Keratinocyte (primary cell): ENCODE measurements at regions not wholly inside any gene's neighbourhood (a gene's known extent, or its start where the extent isn't known, plus 50 kb on each side); places are given as distances from the start of the nearest gene placed in this dataset.

Experiments used
- EZH2 ChIP-seq: IDR thresholded peaks from one replicate; pipeline ENCODE4 v1.6.1; 2012; ENCODE audit warnings: inconsistent platforms, mild to moderate bottlenecking, low read length, moderate library complexity
- TF ChIP-seq, protein P1 (sequence below), 3 experiments: IDR thresholded peaks in 1 of 3; conservative IDR thresholded peaks in 1 of 3; optimal IDR thresholded peaks in 1 of 3; 2 replicates in 2 of 3; 3 replicates in 1 of 3; pipeline versions ENCODE3 to v1.5.1; 2011; ENCODE audit warnings: low read length in 3 of 3, mild to moderate bottlenecking in 3 of 3, moderate library complexity in 2 of 3, control low read depth in 1 of 3, inconsistent platforms in 1 of 3; ENCODE audit not compliant: insufficient read depth in 2 of 3; ENCODE audit errors: extremely low read depth in 1 of 3

- TF ChIP-seq, protein P1, sequence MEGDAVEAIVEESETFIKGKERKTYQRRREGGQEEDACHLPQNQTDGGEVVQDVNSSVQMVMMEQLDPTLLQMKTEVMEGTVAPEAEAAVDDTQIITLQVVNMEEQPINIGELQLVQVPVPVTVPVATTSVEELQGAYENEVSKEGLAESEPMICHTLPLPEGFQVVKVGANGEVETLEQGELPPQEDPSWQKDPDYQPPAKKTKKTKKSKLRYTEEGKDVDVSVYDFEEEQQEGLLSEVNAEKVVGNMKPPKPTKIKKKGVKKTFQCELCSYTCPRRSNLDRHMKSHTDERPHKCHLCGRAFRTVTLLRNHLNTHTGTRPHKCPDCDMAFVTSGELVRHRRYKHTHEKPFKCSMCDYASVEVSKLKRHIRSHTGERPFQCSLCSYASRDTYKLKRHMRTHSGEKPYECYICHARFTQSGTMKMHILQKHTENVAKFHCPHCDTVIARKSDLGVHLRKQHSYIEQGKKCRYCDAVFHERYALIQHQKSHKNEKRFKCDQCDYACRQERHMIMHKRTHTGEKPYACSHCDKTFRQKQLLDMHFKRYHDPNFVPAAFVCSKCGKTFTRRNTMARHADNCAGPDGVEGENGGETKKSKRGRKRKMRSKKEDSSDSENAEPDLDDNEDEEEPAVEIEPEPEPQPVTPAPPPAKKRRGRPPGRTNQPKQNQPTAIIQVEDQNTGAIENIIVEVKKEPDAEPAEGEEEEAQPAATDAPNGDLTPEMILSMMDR (optimal IDR thresholded peaks at IDR 0.05 in 1 of 3, IDR thresholded peaks at IDR 0.05 in 1 of 3, conservative IDR thresholded peaks at IDR 0.05 in 1 of 3; ENCODE audit: extremely low read depth in 1 of 3, insufficient read depth in 2 of 3, low read length in 3 of 3): no peak
- TF ChIP-seq EZH2: no peak
Observed at GRCh38 chr3:73148682-73149081, 87.2 kb downstream of the EBLN2 start.
